ENCODE measurements at regions not wholly inside any gene's neighbourhood (a gene's known extent, or its start where the extent isn't known, plus 50 kb on each side); places are given as distances from the start of the nearest gene placed in this dataset.

DNA sequence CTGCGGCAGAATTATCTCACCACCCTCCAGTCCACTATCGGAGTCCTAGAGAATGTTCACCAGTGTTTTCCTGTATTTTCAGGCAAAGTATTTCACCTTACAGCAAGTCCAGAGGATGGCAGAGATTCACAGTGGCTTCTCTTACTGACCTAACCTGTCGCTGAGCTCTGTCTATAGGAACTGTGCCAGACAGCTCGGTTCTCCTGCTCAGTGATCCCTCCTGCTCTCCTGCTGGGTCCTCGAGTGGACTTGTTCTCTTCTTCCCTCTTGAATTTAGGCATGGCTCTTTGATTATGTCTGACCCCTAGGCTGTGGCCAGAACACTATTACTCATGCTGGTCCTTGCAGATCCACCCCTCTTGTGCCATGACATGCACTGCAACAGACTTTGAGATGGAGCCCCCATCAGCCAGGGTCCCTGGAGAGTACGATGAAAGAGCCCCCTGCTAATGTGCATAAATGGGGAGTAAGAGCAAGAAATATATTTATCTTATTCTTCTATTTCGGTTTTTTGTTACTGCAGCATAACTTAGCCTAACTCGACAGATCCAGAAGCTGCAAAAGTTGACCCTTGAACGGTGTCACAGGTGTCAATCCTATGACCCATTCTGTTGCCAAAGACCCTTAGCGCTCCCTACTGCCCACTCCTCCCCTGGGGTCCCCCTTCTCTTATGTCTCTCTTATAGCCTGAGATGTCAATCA lies 439.4 kb downstream of the ZNF536 start:
- TF ChIP-seq, protein P1, sequence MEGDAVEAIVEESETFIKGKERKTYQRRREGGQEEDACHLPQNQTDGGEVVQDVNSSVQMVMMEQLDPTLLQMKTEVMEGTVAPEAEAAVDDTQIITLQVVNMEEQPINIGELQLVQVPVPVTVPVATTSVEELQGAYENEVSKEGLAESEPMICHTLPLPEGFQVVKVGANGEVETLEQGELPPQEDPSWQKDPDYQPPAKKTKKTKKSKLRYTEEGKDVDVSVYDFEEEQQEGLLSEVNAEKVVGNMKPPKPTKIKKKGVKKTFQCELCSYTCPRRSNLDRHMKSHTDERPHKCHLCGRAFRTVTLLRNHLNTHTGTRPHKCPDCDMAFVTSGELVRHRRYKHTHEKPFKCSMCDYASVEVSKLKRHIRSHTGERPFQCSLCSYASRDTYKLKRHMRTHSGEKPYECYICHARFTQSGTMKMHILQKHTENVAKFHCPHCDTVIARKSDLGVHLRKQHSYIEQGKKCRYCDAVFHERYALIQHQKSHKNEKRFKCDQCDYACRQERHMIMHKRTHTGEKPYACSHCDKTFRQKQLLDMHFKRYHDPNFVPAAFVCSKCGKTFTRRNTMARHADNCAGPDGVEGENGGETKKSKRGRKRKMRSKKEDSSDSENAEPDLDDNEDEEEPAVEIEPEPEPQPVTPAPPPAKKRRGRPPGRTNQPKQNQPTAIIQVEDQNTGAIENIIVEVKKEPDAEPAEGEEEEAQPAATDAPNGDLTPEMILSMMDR (conservative IDR thresholded peaks at IDR 0.05 in 1 of 2, IDR thresholded peaks at IDR 0.05 in 1 of 2; ENCODE audit: low read depth in 1 of 2, low read length in 2 of 2): no peak
- TF ChIP-seq EZH2 (IDR thresholded peaks at IDR 0.05; ENCODE audit: low read length, missing control alignments): no peak

Data from fibroblast of lung (primary cell).